WTC11 (cell line): ENCODE measurements at regions not wholly inside any gene's neighbourhood (a gene's known extent, or its start where the extent isn't known, plus 50 kb on each side); places are given as distances from the start of the nearest gene placed in this dataset.

ENCODE experiments used
- ATAC-seq: fragments of 200-7000 bp; cut with Tn5 transposase; 2 replicates; pipeline ENCODE4 v1.10.0; 2021; ENCODE audit warnings: mild to moderate bottlenecking, moderate library complexity
- CTCF ChIA-PET: fragments of 300-600 bp; sonication (Branson Sonifier 250); formaldehyde crosslinking; loops from one replicate; lab custom pipeline; 2021; ENCODE audit warnings: antibody characterized with exemption; lab: Charles Lee
- POLR2A ChIA-PET: fragments of 350-600 bp; sonication (Branson Sonifier 250); formaldehyde crosslinking; loops from one replicate; lab custom pipeline; 2021; ENCODE audit warnings: antibody characterized with exemption; lab: Charles Lee
- DNase-seq: peaks from one replicate; pipeline ENCODE4 v3.0.0; 2021; ENCODE audit warnings: low spot score
- H3K27ac Mint-ChIP-seq: 2 replicates; pipeline ENCODE4 v1.8.0; 2021; ENCODE audit warnings: mixed read lengths
- H3K27me3 Mint-ChIP-seq: 2 replicates; pipeline ENCODE4 v1.8.0; 2021; ENCODE audit warnings: low read depth, mild to moderate bottlenecking, moderate library complexity, mixed read lengths
- H3K36me3 Mint-ChIP-seq: 2 replicates; pipeline ENCODE4 v1.8.0; 2021; ENCODE audit warnings: mixed read lengths
- H3K4me1 Mint-ChIP-seq: 2 replicates; pipeline ENCODE4 v1.8.0; 2022; ENCODE audit warnings: mixed read lengths
- H3K4me3 Mint-ChIP-seq: 2 replicates; pipeline ENCODE4 v1.8.0; 2021; ENCODE audit warnings: mild to moderate bottlenecking, moderate library complexity, mixed read lengths
- H3K9me3 Mint-ChIP-seq: 2 replicates; pipeline ENCODE4 v1.8.0; 2021; ENCODE audit warnings: mixed read lengths
- ATF1 ChIP-seq: sonication (generic); formaldehyde crosslinking; IDR thresholded peaks from 2 replicates; pipeline ENCODE4 v1.8.1; 2023; ENCODE audit warnings: mild to moderate bottlenecking, moderate library complexity, missing genetic modification reagents
- ATF6 ChIP-seq: sonication (generic); formaldehyde crosslinking; IDR thresholded peaks from 2 replicates; pipeline ENCODE4 v1.8.1; 2023; ENCODE audit warnings: mild to moderate bottlenecking, missing genetic modification reagents
- FOXJ3 ChIP-seq: sonication (generic); formaldehyde crosslinking; IDR thresholded peaks from 2 replicates; pipeline ENCODE4 v1.9.0; 2021; ENCODE audit warnings: missing genetic modification reagents, mild to moderate bottlenecking, borderline replicate concordance
- GRHL2 ChIP-seq: fragments of 250-450 bp; sonication (Bioruptor Pico); IDR thresholded peaks from 2 replicates; pipeline ENCODE4 v1.8.0; 2022; ENCODE audit warnings: mild to moderate bottlenecking, moderate library complexity; ENCODE audit not compliant: insufficient replicate concordance, severe bottlenecking
- JAZF1 ChIP-seq: fragments of 250-450 bp; sonication (Bioruptor Pico); IDR thresholded peaks from 2 replicates; pipeline ENCODE4 v1.9.0; 2021; ENCODE audit warnings: moderate library complexity, mild to moderate bottlenecking, inconsistent platforms
- JUN ChIP-seq: sonication (generic); formaldehyde crosslinking; IDR thresholded peaks from 2 replicates; pipeline ENCODE4 v1.8.0; 2023; ENCODE audit warnings: mild to moderate bottlenecking, missing genetic modification reagents
- NFYB ChIP-seq: sonication (generic); formaldehyde crosslinking; conservative IDR thresholded peaks from 2 replicates; pipeline ENCODE4 v1.8.0; 2022; ENCODE audit warnings: low read depth, missing genetic modification reagents
- NR1H2 ChIP-seq: sonication (generic); formaldehyde crosslinking; IDR thresholded peaks from 2 replicates; pipeline ENCODE4 v1.9.0; 2021; ENCODE audit warnings: mild to moderate bottlenecking, moderate library complexity, missing genetic modification reagents
- NR2C2 ChIP-seq: sonication (generic); formaldehyde crosslinking; IDR thresholded peaks from 2 replicates; pipeline ENCODE4 v1.8.0; 2022; ENCODE audit warnings: mild to moderate bottlenecking, missing genetic modification reagents
- RORB ChIP-seq: fragments of 250-450 bp; sonication (Bioruptor Pico); IDR thresholded peaks from 2 replicates; pipeline ENCODE4 v1.9.0; 2021; ENCODE audit warnings: mild to moderate bottlenecking
- SMAD4 ChIP-seq: sonication (generic); formaldehyde crosslinking; IDR thresholded peaks from 2 replicates; pipeline ENCODE4 v1.8.0; 2022; ENCODE audit warnings: mild to moderate bottlenecking, missing genetic modification reagents
- STAT6 ChIP-seq: sonication (generic); formaldehyde crosslinking; conservative IDR thresholded peaks from 2 replicates; pipeline ENCODE4 v1.8.1; 2023; ENCODE audit warnings: mild to moderate bottlenecking, low read depth, missing genetic modification reagents, moderate library complexity
- TCF7 ChIP-seq: sonication (generic); formaldehyde crosslinking; IDR thresholded peaks from 2 replicates; pipeline ENCODE4 v1.8.0; 2022; ENCODE audit warnings: mild to moderate bottlenecking, low read depth, missing genetic modification reagents, moderate library complexity
- TEAD4 ChIP-seq: sonication (generic); formaldehyde crosslinking; IDR thresholded peaks from 2 replicates; pipeline ENCODE4 v1.8.0; 2022; ENCODE audit warnings: mild to moderate bottlenecking, missing genetic modification reagents
- ZBTB21 ChIP-seq: sonication (generic); formaldehyde crosslinking; IDR thresholded peaks from 2 replicates; pipeline ENCODE4 v1.8.1; 2023; ENCODE audit warnings: mild to moderate bottlenecking, missing genetic modification reagents, borderline replicate concordance
- ZNF317 ChIP-seq: sonication (generic); formaldehyde crosslinking; IDR thresholded peaks from 2 replicates; pipeline ENCODE4 v1.8.1; 2023; ENCODE audit warnings: low read depth, mild to moderate bottlenecking, moderate library complexity, missing genetic modification reagents, borderline replicate concordance
- ZNF396 ChIP-seq: fragments of 250-450 bp; sonication (Bioruptor Pico); IDR thresholded peaks from 2 replicates; pipeline ENCODE4 v1.8.0; 2021; ENCODE audit warnings: mild to moderate bottlenecking, moderate library complexity, borderline replicate concordance
- ZNF423 ChIP-seq: fragments of 250-450 bp; sonication (Bioruptor Pico); IDR thresholded peaks from 2 replicates; pipeline ENCODE4 v2.1.2; 2022; ENCODE audit warnings: mild to moderate bottlenecking, moderate library complexity
- TF ChIP-seq, protein P1 (sequence below): sonication (generic); formaldehyde crosslinking; IDR thresholded peaks from 2 replicates; pipeline ENCODE4 v1.8.1; 2023; ENCODE audit warnings: mild to moderate bottlenecking, missing genetic modification reagents, moderate library complexity
- TF ChIP-seq, protein P2 (sequence below): sonication (generic); formaldehyde crosslinking; IDR thresholded peaks from 2 replicates; pipeline ENCODE4 v1.8.0; 2023; ENCODE audit warnings: missing genetic modification reagents, mild to moderate bottlenecking, borderline replicate concordance

DNA sequence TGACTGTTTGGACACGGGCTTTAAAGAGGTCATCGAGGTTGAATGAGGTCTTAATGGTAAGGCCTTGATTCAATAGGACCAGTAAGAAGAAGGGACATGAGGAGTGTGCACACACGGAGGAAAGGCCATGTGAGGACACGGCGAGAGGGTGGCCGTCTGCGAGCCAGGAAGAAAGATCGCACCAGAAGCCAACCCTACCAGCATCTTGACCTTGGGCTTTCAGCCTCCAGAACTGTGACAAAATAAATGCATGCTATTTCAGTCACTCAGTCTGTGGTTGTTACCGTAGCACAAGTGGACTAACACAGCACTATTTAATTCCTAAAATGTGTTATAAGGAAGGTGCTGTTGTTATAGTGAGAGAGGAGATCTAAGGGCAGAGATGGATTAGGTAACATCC is 468.6 kb upstream of the FAT1 start:
- DNase-seq (no peak), ATAC-seq (no peak)
- POLR2A ChIA-PET: no interaction called here
- no peaks in the 10 kb centered on the region for H3K27me3 Mint-ChIP-seq
- no peaks in the 10 kb centered on the region; the same call in 1 of the 2 replicates for H3K9me3 Mint-ChIP-seq
- no peaks in the 10 kb centered on the region for H3K36me3 Mint-ChIP-seq
- no peak overlapping the region for H3K4me3 Mint-ChIP-seq
- no peak for TF ChIP-seq RORB
- TF ChIP-seq JUN (CRISPR knock-in tag): no peak
- TF ChIP-seq, protein P1, sequence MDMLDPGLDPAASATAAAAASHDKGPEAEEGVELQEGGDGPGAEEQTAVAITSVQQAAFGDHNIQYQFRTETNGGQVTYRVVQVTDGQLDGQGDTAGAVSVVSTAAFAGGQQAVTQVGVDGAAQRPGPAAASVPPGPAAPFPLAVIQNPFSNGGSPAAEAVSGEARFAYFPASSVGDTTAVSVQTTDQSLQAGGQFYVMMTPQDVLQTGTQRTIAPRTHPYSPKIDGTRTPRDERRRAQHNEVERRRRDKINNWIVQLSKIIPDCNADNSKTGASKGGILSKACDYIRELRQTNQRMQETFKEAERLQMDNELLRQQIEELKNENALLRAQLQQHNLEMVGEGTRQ (CRISPR knock-in tag): no peak
- no peak for TF ChIP-seq ATF1 (CRISPR knock-in tag)
- TF ChIP-seq, all 79 proteins: peak for 0
- Mint-ChIP-seq H3K27ac (no peak overlapping the region), H3K4me1 (no peaks in the 10 kb centered on the region)
- CTCF ChIA-PET: no interaction called here

DNA sequence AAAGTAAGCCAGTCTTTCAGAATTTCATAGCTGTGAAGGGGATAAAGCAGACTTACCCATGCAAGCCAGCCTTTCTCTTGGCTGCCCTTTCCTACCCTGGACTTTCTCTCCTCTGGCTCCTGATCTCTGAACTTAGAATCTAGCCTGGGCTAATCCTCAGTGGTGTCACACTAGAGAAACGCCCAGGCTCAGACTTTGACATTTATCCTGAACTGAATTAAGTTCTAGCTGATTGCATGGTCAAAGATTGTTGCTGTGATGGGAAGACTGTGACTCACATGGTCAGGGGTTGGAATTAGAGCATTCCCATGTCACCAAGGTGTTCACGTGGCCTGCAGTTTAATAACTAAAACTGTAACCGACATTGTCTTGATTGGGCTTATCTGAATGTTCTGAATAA is 469.5 kb upstream of the FAT1 start:
- no peaks in the 10 kb centered on the region for H3K27me3 Mint-ChIP-seq
- DNase-seq: no peak
- no peaks in the 10 kb centered on the region for H3K4me1 Mint-ChIP-seq
- POLR2A ChIA-PET: no interaction called here
- no peak overlapping the region for H3K27ac Mint-ChIP-seq
- H3K9me3 Mint-ChIP-seq: no peaks in the 10 kb centered on the region; the same call in 1 of the 2 replicates
- CTCF ChIA-PET: no interaction called here
- ATAC-seq: no peak
- H3K36me3 Mint-ChIP-seq: no peaks in the 10 kb centered on the region
- TF ChIP-seq STAT6 (no peak), ZBTB21 (CRISPR knock-in tag) (no peak), FOXJ3 (no peak), TEAD4 (CRISPR knock-in tag) (no peak), JAZF1 (CRISPR knock-in tag) (no peak), ZNF317 (no peak)
- no peak overlapping the region for H3K4me3 Mint-ChIP-seq

- Mint-ChIP-seq H3K4me3 (no peak overlapping the region), H3K27me3 (peaks cover 3% of the 10 kb centered on the region; the same call in 1 of the 2 replicates), H3K36me3 (peaks cover 8% of the 10 kb centered on the region), H3K27ac (no peak overlapping the region), H3K4me1 (0 out of 2 replicates have a peak, but pooled peaks cover 2% of the 10 kb centered on the region), H3K9me3 (peaks cover 33% of the 10 kb centered on the region)
- ChIA-PET POLR2A (no interaction called here), CTCF (no interaction called here)
- DNase-seq (no peak), ATAC-seq (no peak)
- TF ChIP-seq ZNF423 (CRISPR knock-in tag) (no peak), JUN (CRISPR knock-in tag) (no peak), ATF6 (CRISPR knock-in tag) (no peak), NFYB (CRISPR knock-in tag) (no peak)
Observed at GRCh38 chr4:187204389-187204918, 480.8 kb upstream of the FAT1 start.

- ATAC-seq (no peak), DNase-seq (no peak)
- Mint-ChIP-seq H3K36me3 (peaks cover 2% of the 10 kb centered on the region; the same call in 1 of the 2 replicates), H3K4me1 (0 out of 2 replicates have a peak, but pooled peaks cover 2% of the 10 kb centered on the region), H3K9me3 (peaks cover 15% of the 10 kb centered on the region), H3K27ac (no peak overlapping the region), H3K27me3 (no peaks in the 10 kb centered on the region), H3K4me3 (no peak overlapping the region)
- POLR2A ChIA-PET: interaction anchor here (0.5 kb wide), 1 partner anchor 33 kb away, joined by 3 read pairs; no protein-coding TSS in a partner anchor
- CTCF ChIA-PET: no interaction called here
- TF ChIP-seq ZNF396 (CRISPR knock-in tag) (no peak), GRHL2 (CRISPR knock-in tag) (no peak), NR1H2 (no peak), NR2C2 (CRISPR knock-in tag) (no peak), SMAD4 (CRISPR knock-in tag) (no peak), TCF7 (CRISPR knock-in tag) (no peak)
- TF ChIP-seq, protein P2, sequence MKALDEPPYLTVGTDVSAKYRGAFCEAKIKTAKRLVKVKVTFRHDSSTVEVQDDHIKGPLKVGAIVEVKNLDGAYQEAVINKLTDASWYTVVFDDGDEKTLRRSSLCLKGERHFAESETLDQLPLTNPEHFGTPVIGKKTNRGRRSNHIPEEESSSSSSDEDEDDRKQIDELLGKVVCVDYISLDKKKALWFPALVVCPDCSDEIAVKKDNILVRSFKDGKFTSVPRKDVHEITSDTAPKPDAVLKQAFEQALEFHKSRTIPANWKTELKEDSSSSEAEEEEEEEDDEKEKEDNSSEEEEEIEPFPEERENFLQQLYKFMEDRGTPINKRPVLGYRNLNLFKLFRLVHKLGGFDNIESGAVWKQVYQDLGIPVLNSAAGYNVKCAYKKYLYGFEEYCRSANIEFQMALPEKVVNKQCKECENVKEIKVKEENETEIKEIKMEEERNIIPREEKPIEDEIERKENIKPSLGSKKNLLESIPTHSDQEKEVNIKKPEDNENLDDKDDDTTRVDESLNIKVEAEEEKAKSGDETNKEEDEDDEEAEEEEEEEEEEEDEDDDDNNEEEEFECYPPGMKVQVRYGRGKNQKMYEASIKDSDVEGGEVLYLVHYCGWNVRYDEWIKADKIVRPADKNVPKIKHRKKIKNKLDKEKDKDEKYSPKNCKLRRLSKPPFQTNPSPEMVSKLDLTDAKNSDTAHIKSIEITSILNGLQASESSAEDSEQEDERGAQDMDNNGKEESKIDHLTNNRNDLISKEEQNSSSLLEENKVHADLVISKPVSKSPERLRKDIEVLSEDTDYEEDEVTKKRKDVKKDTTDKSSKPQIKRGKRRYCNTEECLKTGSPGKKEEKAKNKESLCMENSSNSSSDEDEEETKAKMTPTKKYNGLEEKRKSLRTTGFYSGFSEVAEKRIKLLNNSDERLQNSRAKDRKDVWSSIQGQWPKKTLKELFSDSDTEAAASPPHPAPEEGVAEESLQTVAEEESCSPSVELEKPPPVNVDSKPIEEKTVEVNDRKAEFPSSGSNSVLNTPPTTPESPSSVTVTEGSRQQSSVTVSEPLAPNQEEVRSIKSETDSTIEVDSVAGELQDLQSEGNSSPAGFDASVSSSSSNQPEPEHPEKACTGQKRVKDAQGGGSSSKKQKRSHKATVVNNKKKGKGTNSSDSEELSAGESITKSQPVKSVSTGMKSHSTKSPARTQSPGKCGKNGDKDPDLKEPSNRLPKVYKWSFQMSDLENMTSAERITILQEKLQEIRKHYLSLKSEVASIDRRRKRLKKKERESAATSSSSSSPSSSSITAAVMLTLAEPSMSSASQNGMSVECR (CRISPR knock-in tag): no peak
Observed at GRCh38 chr4:187207931-187208330, 484.3 kb upstream of the FAT1 start.
